NCI-H2081 treated with DMSO at 0.1 percent for 48 hours (cell line): ENCODE measurements at regions not wholly inside any gene's neighbourhood (a gene's known extent, or its start where the extent isn't known, plus 50 kb on each side); places are given as distances from the start of the nearest gene placed in this dataset.
"Not testable (repeated sequence)": the region's sequence is repeated elsewhere in the genome, so short reads cannot be mapped to it uniquely, and the experiment has no call there.

Experiments
- DNase-seq: peaks from one replicate; lab custom pipeline; 2025; lab: John Stamatoyannopoulos, UW

GRCh38 chr15:85196697-85197096, 183.7 kb upstream of the AKAP13 start:
- DNase-seq, result not testable (repeated sequence)

GRCh38 chr15:85197582-85197981, 182.8 kb upstream of the AKAP13 start:
- not testable (repeated sequence) for DNase-seq

- not testable (repeated sequence) for DNase-seq
These were observed 182.0 kb upstream of the AKAP13 start for GRCh38 chr15:85198432-85198831.

- DNase-seq, result not testable (repeated sequence)
These were observed 180.2 kb upstream of the AKAP13 start for GRCh38 chr15:85200215-85200614.

GRCh38 chr15:85201118-85201793, 179.1 kb upstream of the AKAP13 start:
- not testable (repeated sequence) for DNase-seq

GRCh38 chr15:85204481-85204880, 175.9 kb upstream of the AKAP13 start:
- DNase-seq, result not testable (repeated sequence)

GRCh38 chr15:85233791-85234325, 146.5 kb upstream of the AKAP13 start:
- DNase-seq, result not testable (repeated sequence)

GRCh38 chr15:85234450-85235196, 145.8 kb upstream of the AKAP13 start:
- DNase-seq, result not testable (repeated sequence)

GRCh38 chr15:85244056-85244455, 136.3 kb upstream of the AKAP13 start:
- not testable (repeated sequence) for DNase-seq

GRCh38 chr15:85250938-85251542, 129.4 kb upstream of the AKAP13 start:
- not testable (repeated sequence) for DNase-seq

GRCh38 chr15:85253196-85253915, 127.0 kb upstream of the AKAP13 start:
- DNase-seq, result not testable (repeated sequence)

- DNase-seq, result not testable (repeated sequence)
These were observed 125.4 kb upstream of the AKAP13 start for GRCh38 chr15:85254961-85255360.

GRCh38 chr15:85255502-85255901, 124.9 kb upstream of the AKAP13 start:
- DNase-seq, result not testable (repeated sequence)

- DNase-seq, result not testable (repeated sequence)
These were observed 124.1 kb upstream of the AKAP13 start for GRCh38 chr15:85256009-85256997.

GRCh38 chr15:85258062-85258445, 122.3 kb upstream of the AKAP13 start:
- not testable (repeated sequence) for DNase-seq

GRCh38 chr15:85258559-85259209, 121.7 kb upstream of the AKAP13 start:
- not testable (repeated sequence) for DNase-seq

GRCh38 chr15:85260526-85260925, 119.9 kb upstream of the AKAP13 start:
- DNase-seq, result not testable (repeated sequence)

- DNase-seq, result not testable (repeated sequence)
These were observed 117.8 kb upstream of the AKAP13 start for GRCh38 chr15:85262461-85263055.

GRCh38 chr15:85263842-85264440, 116.5 kb upstream of the AKAP13 start:
- DNase-seq, result not testable (repeated sequence)
